Endothelial cell of umbilical vein (primary cell): ENCODE measurements at regions not wholly inside any gene's neighbourhood (a gene's known extent, or its start where the extent isn't known, plus 50 kb on each side); places are given as distances from the start of the nearest gene placed in this dataset.

ENCODE experiments used
- BruUV-seq: library from RNA; stranded (reverse); fragments of 400-500 nt; replicated peaks from 2 replicates; lab custom pipeline; 2021; lab: Mats Ljungman, UMichigan
- CTCF ChIA-PET: fragments of 300-600, 350-600 bp; sonication (Branson Sonifier 250); formaldehyde crosslinking; loops from one replicate; lab custom pipeline; 2021; ENCODE audit warnings: antibody characterized with exemption, inconsistent platforms; lab: Charles Lee
- POLR2A ChIA-PET: fragments of 300-600, 350-600 bp; sonication (Branson Sonifier 250); formaldehyde crosslinking; loops from one replicate; lab custom pipeline; 2021; ENCODE audit warnings: antibody characterized with exemption, inconsistent platforms; lab: Charles Lee
- DNase-seq: peaks from one replicate; pipeline ENCODE4 v3.0.0-alpha.2; 2011; ENCODE audit warnings: low read depth, low spot score
- FAIRE-seq: peaks from 2 replicates; lab custom pipeline; 2011; peaks lifted over from hg19 to GRCh38; lab: Jason Lieb, UNC
- H2AFZ ChIP-seq: 2 replicates; pipeline ENCODE4 v1.6.0; 2012; ENCODE audit warnings: low read depth, low read length, control low read depth, inconsistent platforms
- H3K27ac ChIP-seq: 2 replicates; pipeline ENCODE4 v1.5.1; 2011; ENCODE audit warnings: low read depth, mild to moderate bottlenecking, control low read depth, low read length, moderate library complexity; ENCODE audit not compliant: insufficient read depth
- H3K27me3 ChIP-seq, 2 experiments: 2 replicates each; pipeline versions ENCODE4 v1.6.0 to v1.6.1; 2011; ENCODE audit warnings: low read length in 2 of 2, mixed read lengths in 1 of 2; ENCODE audit not compliant: control insufficient read depth in 2 of 2, insufficient read depth in 2 of 2
- H3K36me3 ChIP-seq, 2 experiments: 2 replicates in 1 of 2; 3 replicates in 1 of 2; pipeline ENCODE4 v1.5.1; 2011; ENCODE audit warnings: low read length in 2 of 2, mild to moderate bottlenecking in 1 of 2, moderate library complexity in 1 of 2; ENCODE audit not compliant: control insufficient read depth in 2 of 2, insufficient read depth in 2 of 2; ENCODE audit errors: extremely low read depth in 1 of 2
- H3K4me1 ChIP-seq: 3 replicates; pipeline ENCODE4 v1.5.1; 2011; ENCODE audit warnings: mild to moderate bottlenecking, low read length; ENCODE audit not compliant: control insufficient read depth, insufficient read depth; ENCODE audit errors: extremely low read depth
- H3K4me2 ChIP-seq: 2 replicates; pipeline ENCODE4 v1.6.1; 2011; ENCODE audit warnings: low read length, control low read depth, mixed read lengths; ENCODE audit not compliant: insufficient read depth
- H3K4me3 ChIP-seq, 3 experiments: fragments of 200-600 bp in 1 of 3; sonication (generic), shearing (Covaris generic) in 1 of 3; replicated peaks in 1 of 3; 2 replicates each; pipeline ENCODE4 v1.5.1; 2011 to 2016; ENCODE audit warnings: control low read depth in 3 of 3, low read length in 3 of 3, mild to moderate bottlenecking in 2 of 3, inconsistent platforms in 1 of 3, low read depth in 1 of 3, moderate library complexity in 1 of 3; ENCODE audit not compliant: insufficient read depth in 1 of 3
- H3K79me2 ChIP-seq: 2 replicates; pipeline ENCODE4 v1.6.0; 2012; ENCODE audit warnings: low read length, inconsistent platforms; ENCODE audit not compliant: control insufficient read depth, insufficient read depth
- H3K9ac ChIP-seq: replicated peaks from 2 replicates; pipeline ENCODE3; 2011; ENCODE audit warnings: low read length, control low read depth; ENCODE audit not compliant: insufficient read depth; ENCODE audit errors: extremely low read depth
- H3K9me1 ChIP-seq: replicated peaks from 3 replicates; pipeline ENCODE4 v1.6.0; 2011; ENCODE audit warnings: mild to moderate bottlenecking, low read length; ENCODE audit not compliant: control insufficient read depth, insufficient read depth; ENCODE audit errors: extremely low read depth
- H3K9me3 ChIP-seq: replicated peaks from 2 replicates; pipeline ENCODE4 v1.5.1; 2012; ENCODE audit warnings: low read length, inconsistent platforms; ENCODE audit not compliant: control insufficient read depth, insufficient read depth
- H4K20me1 ChIP-seq: replicated peaks from 2 replicates; pipeline ENCODE3; 2011; ENCODE audit warnings: mild to moderate bottlenecking, low read length; ENCODE audit not compliant: control insufficient read depth, insufficient read depth; ENCODE audit errors: extremely low read depth
- EZH2 ChIP-seq: IDR thresholded peaks from 2 replicates; pipeline ENCODE4 v1.6.1; 2012; ENCODE audit warnings: borderline replicate concordance, low read depth, mild to moderate bottlenecking, moderate library complexity, low read length, inconsistent platforms; ENCODE audit not compliant: severe bottlenecking
- FOS ChIP-seq: IDR thresholded peaks from 2 replicates; pipeline ENCODE4 v1.6.1; 2011; ENCODE audit warnings: mild to moderate bottlenecking, low read length, moderate library complexity, borderline replicate concordance; ENCODE audit not compliant: insufficient read depth
- GATA2 ChIP-seq: IDR thresholded peaks from 2 replicates; pipeline ENCODE4 v1.7.0; 2011; ENCODE audit warnings: low read depth, mild to moderate bottlenecking, moderate library complexity, mixed read lengths, low read length; ENCODE audit not compliant: insufficient read length, insufficient read depth
- JUN ChIP-seq: IDR thresholded peaks from 2 replicates; pipeline ENCODE4 v1.6.1; 2011; ENCODE audit warnings: borderline replicate concordance, low read depth; ENCODE audit not compliant: insufficient read length, insufficient read depth
- MYC ChIP-seq: IDR thresholded peaks from one replicate; pipeline ENCODE4 v1.6.1; 2011; ENCODE audit warnings: mild to moderate bottlenecking, low read depth, low read length
- POLR2A ChIP-seq: IDR thresholded peaks from 2 replicates; pipeline ENCODE4 v1.6.1; 2012; ENCODE audit warnings: low read depth, mild to moderate bottlenecking, control low read depth, low read length
- POLR2AphosphoS5 ChIP-seq: IDR thresholded peaks from 2 replicates; pipeline ENCODE4 v1.6.1; 2012; ENCODE audit warnings: low read depth, mild to moderate bottlenecking, control low read depth, low read length, moderate library complexity; ENCODE audit not compliant: insufficient read depth
- dilution Hi-C: fragments of 300-500 bp; cut with MboI; formaldehyde crosslinking; loops from one replicate; pipeline ENCODE4 v1.15.0; 2019; ENCODE audit warnings: low sequenced_read_pairs; ENCODE audit not compliant: extremely low pct_ligation_motif_present
- intact Hi-C: fragments of 100-400 bp; cut with micrococcal nuclease; formaldehyde crosslinking; loops from one replicate; pipeline ENCODE4 v1.10.0; 2022
- TF ChIP-seq, protein P1 (sequence below): IDR thresholded peaks from 2 replicates; pipeline ENCODE4 v1.6.1; 2011; ENCODE audit not compliant: insufficient read depth, insufficient read length
- TF ChIP-seq, protein P2 (sequence below), 2 donors: IDR thresholded peaks; 1 replicate in 1 of 2; 2 replicates in 1 of 2; pipeline ENCODE4 v1.5.1; 2011; ENCODE audit warnings: low read length in 2 of 2, mild to moderate bottlenecking in 2 of 2, moderate library complexity in 2 of 2, control low read depth in 1 of 2, inconsistent platforms in 1 of 2, low read depth in 1 of 2; ENCODE audit not compliant: insufficient read depth in 1 of 2; ENCODE audit errors: extremely low read depth in 1 of 2

DNA sequence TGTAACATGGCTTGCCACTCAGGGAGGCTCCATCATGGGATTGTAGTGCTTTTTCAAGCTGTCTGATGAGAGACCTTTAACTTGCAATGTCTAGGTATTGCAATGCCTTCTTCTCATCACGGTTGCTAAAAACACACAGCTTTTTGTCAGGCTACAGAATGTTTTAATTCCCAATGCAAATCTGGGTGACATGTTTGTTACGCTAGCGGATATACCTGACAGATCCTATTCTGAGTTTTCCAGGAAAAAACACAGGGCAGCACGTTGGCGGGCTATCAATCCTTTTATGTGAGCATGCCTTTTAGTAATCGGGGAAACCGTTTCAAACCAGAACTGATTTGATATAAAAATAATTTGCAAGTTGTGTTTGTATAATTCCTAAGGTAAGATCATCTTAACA, 577.2 kb upstream of the MAP3K7 start:
- no peaks in the 10 kb centered on the region for H3K79me2 ChIP-seq
- H3K4me2 ChIP-seq = no peak overlapping the region
- dilution Hi-C loops (no loop called here), intact Hi-C loops (no loop called here)
- H3K4me3 ChIP-seq = no peak overlapping the region
- no peaks in the 10 kb centered on the region for H3K9me3 ChIP-seq
- ChIA-PET CTCF (no interaction called here), POLR2A (no interaction called here)
- no TSS peak for BruUV-seq
- no peaks in the 10 kb centered on the region for H4K20me1 ChIP-seq
- H3K9me1 ChIP-seq = no peaks in the 10 kb centered on the region
- FAIRE-seq (no peak), DNase-seq (no peak)
- no peak overlapping the region for H3K27ac ChIP-seq
- TF ChIP-seq GATA2 (no peak), FOS (no peak), EZH2 (no peak), POLR2AphosphoS5 (no peak), POLR2A (no peak), MYC (no peak), JUN (no peak)
- TF ChIP-seq, protein P1, sequence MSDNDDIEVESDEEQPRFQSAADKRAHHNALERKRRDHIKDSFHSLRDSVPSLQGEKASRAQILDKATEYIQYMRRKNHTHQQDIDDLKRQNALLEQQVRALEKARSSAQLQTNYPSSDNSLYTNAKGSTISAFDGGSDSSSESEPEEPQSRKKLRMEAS = no peak
- TF ChIP-seq, protein P2, sequence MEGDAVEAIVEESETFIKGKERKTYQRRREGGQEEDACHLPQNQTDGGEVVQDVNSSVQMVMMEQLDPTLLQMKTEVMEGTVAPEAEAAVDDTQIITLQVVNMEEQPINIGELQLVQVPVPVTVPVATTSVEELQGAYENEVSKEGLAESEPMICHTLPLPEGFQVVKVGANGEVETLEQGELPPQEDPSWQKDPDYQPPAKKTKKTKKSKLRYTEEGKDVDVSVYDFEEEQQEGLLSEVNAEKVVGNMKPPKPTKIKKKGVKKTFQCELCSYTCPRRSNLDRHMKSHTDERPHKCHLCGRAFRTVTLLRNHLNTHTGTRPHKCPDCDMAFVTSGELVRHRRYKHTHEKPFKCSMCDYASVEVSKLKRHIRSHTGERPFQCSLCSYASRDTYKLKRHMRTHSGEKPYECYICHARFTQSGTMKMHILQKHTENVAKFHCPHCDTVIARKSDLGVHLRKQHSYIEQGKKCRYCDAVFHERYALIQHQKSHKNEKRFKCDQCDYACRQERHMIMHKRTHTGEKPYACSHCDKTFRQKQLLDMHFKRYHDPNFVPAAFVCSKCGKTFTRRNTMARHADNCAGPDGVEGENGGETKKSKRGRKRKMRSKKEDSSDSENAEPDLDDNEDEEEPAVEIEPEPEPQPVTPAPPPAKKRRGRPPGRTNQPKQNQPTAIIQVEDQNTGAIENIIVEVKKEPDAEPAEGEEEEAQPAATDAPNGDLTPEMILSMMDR (IDR thresholded peaks at IDR 0.05; ENCODE audit: extremely low read depth in 1 of 2, insufficient read depth in 1 of 2, low read depth in 1 of 2, low read length in 2 of 2) = no peak
- H3K4me1 ChIP-seq = no peaks in the 10 kb centered on the region
- no peaks in the 10 kb centered on the region for H3K36me3 ChIP-seq
- H3K9ac ChIP-seq = no peak overlapping the region
- no peaks in the 10 kb centered on the region for H3K27me3 ChIP-seq
- H2AFZ ChIP-seq = no peak overlapping the region
